IPS-15b (cell line): ENCODE measurements at regions not wholly inside any gene's neighbourhood (a gene's known extent, or its start where the extent isn't known, plus 50 kb on each side); places are given as distances from the start of the nearest gene placed in this dataset.

Source experiments
- H3K27me3 ChIP-seq: one replicate; pipeline ENCODE4 v1.6.1; 2013; ENCODE audit warnings: low read length; ENCODE audit not compliant: control insufficient read depth, insufficient read depth
- H3K36me3 ChIP-seq: one replicate; pipeline ENCODE4 v1.6.1; 2013; ENCODE audit warnings: low read length; ENCODE audit not compliant: control insufficient read depth, insufficient read depth
- H3K4me1 ChIP-seq: one replicate; pipeline ENCODE4 v1.6.1; 2013; ENCODE audit warnings: mild to moderate bottlenecking, low read length; ENCODE audit not compliant: control insufficient read depth, insufficient read depth
- H3K4me3 ChIP-seq: one replicate; pipeline ENCODE4 v1.5.1; 2013; ENCODE audit warnings: low read depth, low read length
- H3K9ac ChIP-seq: one replicate; pipeline ENCODE4 v1.6.1; 2013; ENCODE audit warnings: low read depth, mild to moderate bottlenecking, low read length
- H3K9me3 ChIP-seq: one replicate; pipeline ENCODE4 v1.6.1; 2013; ENCODE audit warnings: mild to moderate bottlenecking, low read length; ENCODE audit not compliant: control insufficient read depth, insufficient read depth

DNA sequence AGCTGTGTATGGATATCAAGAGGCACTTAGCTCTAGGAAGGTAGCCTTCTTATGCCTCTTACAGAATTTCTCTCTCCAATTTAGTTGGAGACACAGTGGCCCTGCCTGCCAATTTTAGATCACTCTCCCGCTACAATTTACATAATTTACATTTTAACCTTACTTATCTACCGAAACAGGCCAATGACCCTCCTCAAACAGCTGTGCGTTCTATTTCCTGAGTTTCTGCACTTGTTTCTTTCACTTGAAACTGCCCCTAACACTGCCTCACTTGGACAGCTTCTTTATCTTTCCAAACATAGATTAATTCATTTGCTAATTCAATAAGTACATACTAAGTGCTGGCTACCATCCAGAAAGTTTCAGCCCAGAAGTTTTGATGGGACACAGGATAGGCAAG is 52.9 kb upstream of the HDDC2 start:
- Histone ChIP-seq H3K9ac (no peak overlapping the region), H3K27me3 (peaks cover 26% of the 10 kb centered on the region), H3K36me3 (no peaks in the 10 kb centered on the region), H3K9me3 (no peaks in the 10 kb centered on the region), H3K4me1 (peaks cover 23% of the 10 kb centered on the region), H3K4me3 (no peak overlapping the region)

DNA sequence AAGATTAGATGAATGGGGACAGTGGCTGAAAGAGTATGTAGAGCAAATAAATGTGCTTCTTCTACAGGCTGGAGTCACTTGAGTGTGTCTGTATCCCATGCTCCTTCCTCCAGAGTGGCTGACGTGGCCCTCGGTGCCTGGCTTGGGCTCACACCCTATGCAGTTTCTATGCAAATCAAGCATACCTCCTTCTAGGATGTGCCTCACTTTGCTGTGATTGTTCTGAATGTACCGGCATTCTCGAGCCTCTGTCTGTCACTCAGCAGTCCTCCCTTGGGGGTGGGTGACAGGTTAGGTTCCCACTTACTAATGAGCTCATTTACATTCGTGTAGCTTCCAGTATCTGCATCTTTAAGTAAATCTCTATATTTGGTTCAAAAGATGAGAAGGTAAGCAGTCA is 55.1 kb upstream of the HDDC2 start:
- Histone ChIP-seq H3K4me3 (no peak overlapping the region), H3K4me1 (peaks cover 23% of the 10 kb centered on the region), H3K27me3 (peaks cover 36% of the 10 kb centered on the region), H3K9me3 (no peaks in the 10 kb centered on the region), H3K36me3 (no peaks in the 10 kb centered on the region), H3K9ac (no peak overlapping the region)

DNA sequence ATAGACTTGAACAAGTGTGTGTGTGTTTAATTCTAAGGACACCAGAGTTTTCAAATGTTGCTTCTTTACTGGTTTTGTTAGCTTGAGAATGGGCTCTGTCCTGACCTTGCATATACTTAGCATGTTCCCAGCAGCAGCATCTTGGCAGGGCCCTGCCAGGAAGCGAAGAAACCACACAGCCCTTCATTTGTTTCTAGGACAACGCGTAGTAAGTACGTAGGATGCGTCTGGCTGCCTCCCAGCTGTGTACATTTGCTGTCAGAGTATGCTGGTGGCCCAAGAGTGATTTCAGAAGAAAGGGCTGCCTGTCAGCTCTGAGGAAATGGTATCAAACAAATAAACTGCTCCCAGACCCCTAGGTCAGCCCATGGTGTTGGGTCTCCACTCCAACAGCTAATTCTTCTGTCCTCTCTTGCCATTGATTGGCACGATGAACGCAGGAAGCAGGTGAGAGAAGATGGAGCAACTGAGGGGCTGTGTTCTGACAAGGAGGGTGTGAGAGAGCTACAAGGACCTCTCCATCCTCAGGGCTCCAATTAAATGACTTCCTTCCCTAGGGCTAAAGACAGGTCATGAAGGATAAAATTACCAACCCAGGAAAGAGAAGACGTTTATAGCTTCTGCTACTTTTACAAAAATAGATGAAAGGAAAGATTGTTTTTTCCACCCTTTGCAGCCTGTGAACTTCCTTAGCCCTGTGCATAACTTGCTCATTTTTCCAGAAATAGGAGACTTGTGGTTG is 55.9 kb upstream of the HDDC2 start:
- H3K4me1 ChIP-seq = peaks cover 28% of the 10 kb centered on the region
- H3K36me3 ChIP-seq = no peaks in the 10 kb centered on the region
- no peaks in the 10 kb centered on the region for H3K9me3 ChIP-seq
- H3K27me3 ChIP-seq = peaks cover 42% of the 10 kb centered on the region
- H3K4me3 ChIP-seq = no peak overlapping the region
- no peak overlapping the region for H3K9ac ChIP-seq

DNA sequence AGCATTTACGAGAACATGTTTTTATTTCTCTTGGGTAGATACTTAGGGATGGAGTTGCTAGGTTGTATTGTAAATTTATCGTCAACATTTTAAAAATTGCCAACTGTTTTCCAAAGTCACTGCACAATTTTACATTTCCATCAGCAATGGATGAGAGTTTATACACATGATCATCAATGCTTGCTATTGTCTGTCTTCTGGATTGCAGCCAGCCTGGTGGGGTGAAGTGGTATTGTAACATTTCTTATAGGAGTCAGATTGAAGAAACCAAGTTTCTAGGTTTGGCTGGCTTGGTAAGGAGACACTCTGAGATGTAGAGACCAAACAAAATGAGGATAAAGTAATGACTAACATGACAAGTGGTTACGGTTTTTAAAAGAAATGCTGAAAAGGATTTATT is 57.1 kb upstream of the HDDC2 start:
- H3K27me3 ChIP-seq = peaks cover 39% of the 10 kb centered on the region
- H3K4me1 ChIP-seq = peaks cover 31% of the 10 kb centered on the region
- no peaks in the 10 kb centered on the region for H3K36me3 ChIP-seq
- H3K9ac ChIP-seq = no peak overlapping the region
- no peaks in the 10 kb centered on the region for H3K9me3 ChIP-seq
- no peak overlapping the region for H3K4me3 ChIP-seq

DNA sequence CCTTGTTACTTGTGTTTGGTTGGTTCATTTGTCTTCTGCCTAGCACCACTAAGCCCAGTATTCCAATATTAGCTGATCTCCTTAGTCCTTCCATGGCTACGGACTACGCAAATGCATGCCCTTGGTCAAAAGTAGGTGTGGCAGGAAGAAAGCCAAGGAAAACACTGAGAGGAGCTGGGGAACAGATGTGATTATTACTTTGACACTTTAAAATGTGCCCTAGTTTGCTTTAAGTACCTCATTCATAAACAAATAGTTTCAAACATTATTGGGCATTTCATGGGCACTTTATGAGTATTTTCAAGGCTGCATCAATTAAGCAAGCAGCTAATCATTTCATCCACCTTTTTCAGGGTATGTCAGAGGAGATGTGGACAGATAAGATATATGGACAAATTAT is 60.1 kb upstream of the HDDC2 start:
- Histone ChIP-seq H3K4me1 (peaks cover 19% of the 10 kb centered on the region), H3K9me3 (no peaks in the 10 kb centered on the region), H3K36me3 (no peaks in the 10 kb centered on the region), H3K4me3 (no peak overlapping the region), H3K27me3 (peaks cover 57% of the 10 kb centered on the region), H3K9ac (no peak overlapping the region)

DNA sequence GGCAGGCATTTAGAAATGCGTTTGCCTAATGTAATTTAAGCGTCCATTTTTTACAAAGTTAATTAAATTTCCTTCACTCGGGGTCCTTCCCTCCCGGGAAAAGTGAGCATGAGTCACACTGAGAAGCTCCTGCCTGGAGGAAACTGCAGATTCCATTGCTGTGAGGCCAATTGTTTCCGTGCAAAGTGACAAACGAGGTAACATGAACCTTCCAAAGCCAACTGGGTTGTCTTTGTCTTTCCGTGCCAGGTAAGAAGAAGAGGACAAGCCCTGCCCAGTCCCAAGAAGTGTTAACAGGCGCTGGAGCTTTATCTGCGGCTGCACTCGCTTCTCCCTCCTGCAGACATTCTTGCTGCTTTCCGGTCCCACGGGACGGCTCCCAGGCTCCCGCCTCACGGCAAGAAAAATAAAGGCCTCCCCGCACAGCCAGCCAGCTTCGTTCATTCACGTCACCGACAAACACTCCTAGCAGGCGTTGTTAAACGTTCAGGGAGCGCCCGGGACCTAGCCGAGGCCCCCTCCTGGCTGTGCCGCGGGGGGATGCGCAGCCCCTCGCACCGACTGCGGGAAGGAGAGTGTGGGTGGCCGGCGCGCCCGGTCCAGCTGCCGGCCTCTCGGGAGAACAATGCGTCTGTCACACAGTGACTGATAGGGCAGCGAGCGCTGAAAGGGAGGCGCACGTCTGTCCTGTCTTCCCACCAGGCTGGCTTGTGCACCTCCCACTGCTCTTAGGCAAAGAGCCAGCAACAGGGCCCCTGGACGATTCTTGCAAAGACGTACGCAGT is 61.5 kb upstream of the HDDC2 start:
- H3K9me3 ChIP-seq = no peaks in the 10 kb centered on the region
- H3K4me1 ChIP-seq = peaks cover 10% of the 10 kb centered on the region
- H3K4me3 ChIP-seq = peak overlapping the region; percentile 59
- H3K27me3 ChIP-seq = peaks cover 48% of the 10 kb centered on the region
- H3K9ac ChIP-seq = peak overlapping the region; percentile 9
- H3K36me3 ChIP-seq = no peaks in the 10 kb centered on the region

DNA sequence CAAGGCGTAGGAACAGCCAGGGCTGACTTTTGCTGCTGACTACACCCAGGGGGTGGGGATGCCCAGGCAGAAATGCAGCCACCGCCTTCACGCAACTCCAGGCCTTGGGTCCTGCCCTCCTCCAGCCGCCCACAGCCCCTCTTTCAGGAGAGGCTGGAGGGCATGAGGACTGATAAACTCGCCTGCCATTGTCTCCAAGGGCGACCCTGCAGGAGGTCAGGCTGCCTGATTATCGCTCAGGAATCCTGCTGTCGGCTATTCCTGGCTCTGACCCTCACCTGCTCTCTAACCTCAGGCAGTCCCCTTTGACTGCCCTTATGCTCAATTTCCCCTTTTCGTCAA is 62.0 kb upstream of the HDDC2 start:
- no peaks in the 10 kb centered on the region for H3K36me3 ChIP-seq
- peaks cover 48% of the 10 kb centered on the region for H3K27me3 ChIP-seq
- no peak overlapping the region for H3K9ac ChIP-seq
- peaks cover 10% of the 10 kb centered on the region for H3K4me1 ChIP-seq
- H3K9me3 ChIP-seq = no peaks in the 10 kb centered on the region
- H3K4me3 ChIP-seq = peak overlapping the region; percentile 59

DNA sequence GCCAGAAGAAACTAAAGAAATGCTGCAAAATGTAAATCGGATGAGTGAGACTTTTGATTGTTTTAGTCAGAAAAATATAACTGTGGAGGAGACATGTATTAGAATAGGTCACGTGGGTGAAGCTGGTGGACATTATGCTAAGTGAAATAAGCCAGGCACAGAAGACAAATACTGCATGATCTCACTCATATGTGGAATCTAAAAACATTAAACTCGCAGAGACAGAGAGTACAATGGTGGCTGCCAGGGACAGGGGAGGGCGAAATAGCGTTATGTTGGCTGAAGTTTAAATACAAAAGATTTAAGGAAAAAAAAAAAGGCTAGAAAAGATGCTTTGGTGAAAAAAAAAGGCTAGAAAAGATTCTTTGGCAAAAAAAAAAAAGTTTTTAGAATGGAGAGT is 63.5 kb upstream of the HDDC2 start:
- no peaks in the 10 kb centered on the region for H3K9me3 ChIP-seq
- peaks cover 10% of the 10 kb centered on the region for H3K4me1 ChIP-seq
- H3K4me3 ChIP-seq = no peak overlapping the region
- peaks cover 48% of the 10 kb centered on the region for H3K27me3 ChIP-seq
- no peaks in the 10 kb centered on the region for H3K36me3 ChIP-seq
- H3K9ac ChIP-seq = no peak overlapping the region

DNA sequence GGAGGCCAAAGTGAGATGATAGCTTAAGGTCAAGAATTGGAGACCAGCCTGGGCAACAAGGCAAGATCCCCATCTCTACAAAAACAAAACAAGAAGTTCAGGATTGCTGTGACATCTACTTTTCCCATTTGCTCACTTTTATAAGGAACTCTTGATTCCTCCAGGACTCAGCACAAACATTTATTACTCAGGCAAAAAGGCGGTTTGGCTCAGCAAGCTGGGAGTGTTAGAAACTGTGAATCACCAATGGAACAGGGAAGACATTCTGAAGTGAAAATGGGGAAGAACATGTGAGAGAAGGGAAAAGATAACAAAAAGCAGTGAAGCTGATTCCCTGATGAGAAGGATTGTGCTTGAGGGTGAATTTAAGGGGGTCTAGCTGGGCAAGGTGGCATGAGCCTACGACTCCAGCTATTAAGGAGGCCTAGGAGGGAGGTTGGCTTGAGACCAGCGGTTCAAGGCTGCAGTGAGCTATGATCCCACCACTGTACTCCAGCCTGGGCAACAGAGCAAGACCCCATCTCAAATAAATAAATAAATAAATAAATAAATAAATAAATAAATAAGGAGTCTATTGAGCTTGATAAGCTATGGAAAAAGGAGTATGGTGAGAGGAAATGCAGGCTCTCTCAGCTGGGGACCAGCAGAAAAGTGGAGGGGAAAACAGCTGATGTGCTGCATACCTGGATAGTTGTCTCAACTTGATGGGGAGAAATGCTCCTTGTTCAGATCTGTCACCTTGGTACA is 65.4 kb upstream of the HDDC2 start:
- Histone ChIP-seq H3K9me3 (no peaks in the 10 kb centered on the region), H3K27me3 (peaks cover 34% of the 10 kb centered on the region), H3K4me1 (peaks cover 9% of the 10 kb centered on the region), H3K9ac (no peak overlapping the region), H3K4me3 (no peak overlapping the region), H3K36me3 (no peaks in the 10 kb centered on the region)

DNA sequence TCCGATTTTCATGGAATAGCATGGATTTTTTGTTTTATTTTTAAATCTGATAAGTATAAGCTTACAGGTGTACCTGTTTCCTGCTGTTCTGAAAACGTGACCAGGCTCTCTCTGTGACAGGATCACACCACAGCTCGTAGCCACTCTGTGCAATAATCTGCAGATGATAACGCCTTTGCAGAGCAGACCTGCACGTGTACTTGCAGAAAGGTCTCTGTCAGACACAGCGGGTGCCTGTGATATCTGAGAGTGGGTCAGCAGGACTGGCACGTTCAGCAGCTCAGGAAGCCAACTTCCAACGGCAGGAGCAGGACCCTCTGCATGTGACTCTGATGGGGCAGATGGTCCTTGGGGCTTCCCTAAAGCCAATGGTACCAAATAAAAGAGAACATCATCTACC is 68.6 kb upstream of the HDDC2 start:
- H3K4me3 ChIP-seq = no peak overlapping the region
- H3K27me3 ChIP-seq = peaks cover 17% of the 10 kb centered on the region

DNA sequence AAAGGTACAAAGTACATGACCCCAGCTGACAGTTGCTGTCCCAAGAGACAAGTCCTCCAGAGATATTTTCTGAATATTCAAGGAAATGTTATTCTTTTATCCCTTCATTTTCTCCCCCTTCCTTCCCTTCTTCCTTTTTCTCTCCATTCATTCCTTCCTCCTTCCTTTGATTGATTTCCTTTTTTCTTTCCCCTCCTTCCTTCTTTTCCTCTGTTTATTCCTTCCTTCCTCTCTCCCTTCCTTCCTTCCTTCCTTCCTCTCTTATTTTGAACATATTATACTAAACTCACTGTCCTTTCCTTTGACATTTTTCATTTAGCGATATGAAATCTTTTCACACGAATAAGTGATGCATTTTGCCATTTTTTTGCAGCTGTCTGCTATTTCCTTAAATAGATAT is 73.2 kb upstream of the HDDC2 start:
- H3K4me1 ChIP-seq = peaks cover 4% of the 10 kb centered on the region
- H3K27me3 ChIP-seq = no peaks in the 10 kb centered on the region
- H3K9me3 ChIP-seq = no peaks in the 10 kb centered on the region
- no peak overlapping the region for H3K9ac ChIP-seq
- H3K4me3 ChIP-seq = no peak overlapping the region
- no peaks in the 10 kb centered on the region for H3K36me3 ChIP-seq

More for the DNA sequence above, 68.6 kb upstream of the HDDC2 start:
- no peaks in the 10 kb centered on the region for H3K36me3 ChIP-seq
- no peaks in the 10 kb centered on the region for H3K4me1 ChIP-seq
- no peaks in the 10 kb centered on the region for H3K9me3 ChIP-seq
- H3K9ac ChIP-seq = no peak overlapping the region
